SK-N-SH treated with all-trans-retinoic acid at 6 μM for 48 hours (cell line): ENCODE measurements at regions not wholly inside any gene's neighbourhood (a gene's known extent, or its start where the extent isn't known, plus 50 kb on each side); places are given as distances from the start of the nearest gene placed in this dataset.

Source experiments
- ATAC-seq: fragments of 200-7000 bp; cut with Tn5 transposase; 3 replicates; pipeline ENCODE4 v1.9.1; 2020; ENCODE audit warnings: mild to moderate bottlenecking, moderate library complexity
- ARNTL ChIP-seq: fragments of 450-650 bp; formaldehyde crosslinking; IDR thresholded peaks from 2 replicates; pipeline ENCODE4 v1.5.0; 2020; ENCODE audit warnings: low read depth, mild to moderate bottlenecking, moderate library complexity, borderline replicate concordance
- BACH2 ChIP-seq: fragments of 250-450 bp; sonication (Bioruptor Pico); IDR thresholded peaks from 2 replicates; pipeline ENCODE4 v1.9.0; 2021; ENCODE audit warnings: mild to moderate bottlenecking, borderline replicate concordance
- CSDC2 ChIP-seq: fragments of 250-450 bp; sonication (Bioruptor Pico); IDR thresholded peaks from 2 replicates; pipeline ENCODE4 v1.5.0; 2020; ENCODE audit warnings: mild to moderate bottlenecking, moderate library complexity
- ESRRG ChIP-seq: fragments of 250-450 bp; sonication (Bioruptor Pico); IDR thresholded peaks from 2 replicates; pipeline ENCODE4 v1.6.1; 2021; ENCODE audit warnings: mild to moderate bottlenecking
- OSR1 ChIP-seq: fragments of 250-450 bp; sonication (Bioruptor Pico); IDR thresholded peaks from 2 replicates; pipeline ENCODE4 v1.8.0; 2022; ENCODE audit warnings: moderate library complexity, mild to moderate bottlenecking, inconsistent platforms
- PATZ1 ChIP-seq: fragments of 250-450 bp; sonication (Bioruptor Pico); IDR thresholded peaks from 2 replicates; pipeline ENCODE4 v1.8.0; 2020; ENCODE audit warnings: mild to moderate bottlenecking, moderate library complexity, borderline replicate concordance
- POU6F1 ChIP-seq: fragments of 250-450 bp; sonication (Bioruptor Pico); IDR thresholded peaks from 2 replicates; pipeline ENCODE4 v1.8.0; 2021; ENCODE audit warnings: low read depth, mild to moderate bottlenecking, moderate library complexity, borderline replicate concordance
- RARB ChIP-seq: fragments of 250-450 bp; sonication (Bioruptor Pico); IDR thresholded peaks from 2 replicates; pipeline ENCODE4 v1.8.0; 2021; ENCODE audit warnings: mild to moderate bottlenecking, moderate library complexity
- SNAI2 ChIP-seq: fragments of 250-450 bp; sonication (Bioruptor Pico); IDR thresholded peaks from 2 replicates; pipeline ENCODE4 v1.5.0; 2020; ENCODE audit warnings: mild to moderate bottlenecking, moderate library complexity
- TCF4 ChIP-seq: fragments of 250-450 bp; sonication (Bioruptor Pico); IDR thresholded peaks from 2 replicates; pipeline ENCODE4 v1.8.0; 2021; ENCODE audit warnings: mild to moderate bottlenecking, moderate library complexity, borderline replicate concordance
- TSHZ2 ChIP-seq: fragments of 250-450 bp; sonication (Bioruptor Pico); IDR thresholded peaks from 2 replicates; pipeline ENCODE4 v1.5.0; 2020; ENCODE audit warnings: mild to moderate bottlenecking, moderate library complexity
- ZC3H10 ChIP-seq: fragments of 250-450 bp; sonication (Bioruptor Pico); IDR thresholded peaks from 2 replicates; pipeline ENCODE4 v1.5.1; 2021; ENCODE audit warnings: mild to moderate bottlenecking, moderate library complexity
- ZFP3 ChIP-seq: fragments of 250-450 bp; sonication (Bioruptor Pico); IDR thresholded peaks from 2 replicates; pipeline ENCODE4 v1.5.0; 2020; ENCODE audit warnings: mild to moderate bottlenecking, moderate library complexity
- ZFP30 ChIP-seq: fragments of 450-650 bp; formaldehyde crosslinking; IDR thresholded peaks from 2 replicates; pipeline ENCODE4 v1.5.0; 2022; ENCODE audit warnings: mild to moderate bottlenecking, moderate library complexity
- ZNF565 ChIP-seq: fragments of 450-650 bp; formaldehyde crosslinking; conservative IDR thresholded peaks from 2 replicates; pipeline ENCODE4 v1.5.0; 2020; ENCODE audit warnings: low read depth, mild to moderate bottlenecking, moderate library complexity
- ZNF70 ChIP-seq: fragments of 450-650 bp; formaldehyde crosslinking; IDR thresholded peaks from 2 replicates; pipeline ENCODE4 v1.5.0; 2020; ENCODE audit warnings: mild to moderate bottlenecking, moderate library complexity
- ZNF8 ChIP-seq: fragments of 450-650 bp; formaldehyde crosslinking; IDR thresholded peaks from 2 replicates; pipeline ENCODE4 v1.5.0; 2020; ENCODE audit warnings: mild to moderate bottlenecking, moderate library complexity
- TF ChIP-seq, protein P1 (sequence below): fragments of 250-450 bp; sonication (Bioruptor Pico); IDR thresholded peaks from 2 replicates; pipeline ENCODE4 v1.5.1; 2021; ENCODE audit warnings: mild to moderate bottlenecking, moderate library complexity
- TF ChIP-seq, protein P2 (sequence below): fragments of 250-450 bp; sonication (Bioruptor Pico); IDR thresholded peaks from 2 replicates; pipeline ENCODE4 v1.5.1; 2020; ENCODE audit warnings: low read depth, mild to moderate bottlenecking, moderate library complexity

- no peak for TF ChIP-seq ZNF565 (CRISPR knock-in tag)
Observed at GRCh38 chr5:58040846-58041245, 419.0 kb downstream of the PLK2 start (continued).

DNA sequence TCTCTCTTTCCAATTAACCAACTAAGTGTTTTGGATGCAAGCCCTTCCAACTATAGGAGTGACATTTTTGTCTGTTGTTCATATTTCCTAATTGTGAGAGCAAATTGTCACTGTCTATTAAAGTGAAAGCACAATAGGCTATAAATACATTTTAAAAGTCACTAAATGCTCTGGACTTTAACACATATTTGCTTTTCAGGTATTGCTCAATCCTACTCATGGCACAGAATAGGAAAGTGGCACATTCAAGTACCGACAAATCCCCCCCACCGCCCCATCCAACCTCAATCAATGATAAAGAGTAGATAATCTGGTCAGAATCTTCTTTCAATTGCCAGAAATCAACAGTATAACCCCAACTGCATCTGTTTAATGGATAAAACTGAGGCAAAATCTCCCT lies 419.8 kb downstream of the PLK2 start:
- no peak for ATAC-seq
- TF ChIP-seq ZFP3 = no peak
- no peak for TF ChIP-seq ESRRG (CRISPR knock-in tag)
- TF ChIP-seq TSHZ2 (CRISPR knock-in tag) = no peak
- no peak for TF ChIP-seq ZNF70 (CRISPR knock-in tag)
- TF ChIP-seq, protein P1, sequence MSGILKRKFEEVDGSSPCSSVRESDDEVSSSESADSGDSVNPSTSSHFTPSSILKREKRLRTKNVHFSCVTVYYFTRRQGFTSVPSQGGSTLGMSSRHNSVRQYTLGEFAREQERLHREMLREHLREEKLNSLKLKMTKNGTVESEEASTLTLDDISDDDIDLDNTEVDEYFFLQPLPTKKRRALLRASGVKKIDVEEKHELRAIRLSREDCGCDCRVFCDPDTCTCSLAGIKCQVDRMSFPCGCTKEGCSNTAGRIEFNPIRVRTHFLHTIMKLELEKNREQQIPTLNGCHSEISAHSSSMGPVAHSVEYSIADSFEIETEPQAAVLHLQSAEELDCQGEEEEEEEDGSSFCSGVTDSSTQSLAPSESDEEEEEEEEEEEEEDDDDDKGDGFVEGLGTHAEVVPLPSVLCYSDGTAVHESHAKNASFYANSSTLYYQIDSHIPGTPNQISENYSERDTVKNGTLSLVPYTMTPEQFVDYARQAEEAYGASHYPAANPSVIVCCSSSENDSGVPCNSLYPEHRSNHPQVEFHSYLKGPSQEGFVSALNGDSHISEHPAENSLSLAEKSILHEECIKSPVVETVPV (CRISPR knock-in tag) = no peak
- no peak for TF ChIP-seq PATZ1 (CRISPR knock-in tag)
- TF ChIP-seq, protein P2, sequence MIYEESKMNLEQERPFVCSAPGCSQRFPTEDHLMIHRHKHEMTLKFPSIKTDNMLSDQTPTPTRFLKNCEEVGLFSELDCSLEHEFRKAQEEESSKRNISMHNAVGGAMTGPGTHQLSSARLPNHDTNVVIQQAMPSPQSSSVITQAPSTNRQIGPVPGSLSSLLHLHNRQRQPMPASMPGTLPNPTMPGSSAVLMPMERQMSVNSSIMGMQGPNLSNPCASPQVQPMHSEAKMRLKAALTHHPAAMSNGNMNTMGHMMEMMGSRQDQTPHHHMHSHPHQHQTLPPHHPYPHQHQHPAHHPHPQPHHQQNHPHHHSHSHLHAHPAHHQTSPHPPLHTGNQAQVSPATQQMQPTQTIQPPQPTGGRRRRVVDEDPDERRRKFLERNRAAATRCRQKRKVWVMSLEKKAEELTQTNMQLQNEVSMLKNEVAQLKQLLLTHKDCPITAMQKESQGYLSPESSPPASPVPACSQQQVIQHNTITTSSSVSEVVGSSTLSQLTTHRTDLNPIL (CRISPR knock-in tag) = no peak
- TF ChIP-seq TCF4 (CRISPR knock-in tag) = no peak
- TF ChIP-seq ZNF8 (CRISPR knock-in tag) = no peak
- TF ChIP-seq RARB (CRISPR knock-in tag) = no peak
- no peak for TF ChIP-seq CSDC2 (CRISPR knock-in tag)
- no peak for TF ChIP-seq ARNTL (CRISPR knock-in tag)

GRCh38 chr5:58037899-58038298 lies 422.0 kb downstream of the PLK2 start:
- ATAC-seq = no peak
- TF ChIP-seq PATZ1 (CRISPR knock-in tag) (no peak), BACH2 (CRISPR knock-in tag) (no peak), ZNF70 (CRISPR knock-in tag) (no peak), OSR1 (no peak), ZNF565 (CRISPR knock-in tag) (no peak), POU6F1 (CRISPR knock-in tag) (no peak), TCF4 (CRISPR knock-in tag) (no peak), ZC3H10 (CRISPR knock-in tag) (no peak), ARNTL (CRISPR knock-in tag) (no peak), ZFP3 (no peak), TSHZ2 (CRISPR knock-in tag) (no peak), RARB (CRISPR knock-in tag) (no peak), SNAI2 (CRISPR knock-in tag) (no peak), ZFP30 (CRISPR knock-in tag) (no peak), ESRRG (CRISPR knock-in tag) (no peak)
